Gastrocnemius medialis (tissue), 4 donors: ENCODE measurements at regions not wholly inside any gene's neighbourhood (a gene's known extent, or its start where the extent isn't known, plus 50 kb on each side); places are given as distances from the start of the nearest gene placed in this dataset.

Experiments used
- ATAC-seq, 2 donors: fragments of 150-250 bp; one replicate each; pipeline ENCODE4 v1.9.1; 2016
- DNase-seq, 2 donors: peaks; one replicate each; pipeline ENCODE4 v3.0.0-alpha.2; 2019
- H3K27ac ChIP-seq, 4 donors: fragments of 200-600 bp; sonication (generic); 1 replicate in 1 of 4; 2 replicates in 3 of 4; pipeline ENCODE4 v1.5.1; 2016 to 2018; ENCODE audit warnings: mild to moderate bottlenecking in 2 of 4, moderate library complexity in 1 of 4
- H3K27me3 ChIP-seq, 3 donors: fragments of 200-600 bp; sonication (generic) in 2 of 3; 1 replicate in 1 of 3; 2 replicates in 2 of 3; pipeline versions ENCODE4 v1.5.1 to v1.6.0; 2016 to 2019; ENCODE audit warnings: mild to moderate bottlenecking in 1 of 3, moderate library complexity in 1 of 3
- H3K36me3 ChIP-seq, 2 donors: fragments of 200-600 bp; sonication (generic) in 1 of 2; one replicate each; pipeline ENCODE4 v1.5.1; 2017 to 2018
- H3K4me1 ChIP-seq, 2 donors: fragments of 200-600 bp; sonication (generic) in 1 of 2; one replicate each; pipeline ENCODE4 v1.5.1; 2016 to 2017; ENCODE audit warnings: mild to moderate bottlenecking in 2 of 2
- H3K4me3 ChIP-seq, 4 donors: fragments of 200-600 bp; sonication (generic) in 3 of 4; 1 replicate in 1 of 4; 2 replicates in 3 of 4; pipeline ENCODE4 v1.5.1; 2016 to 2019; ENCODE audit warnings: mild to moderate bottlenecking in 2 of 4
- H3K9me3 ChIP-seq, 3 donors: fragments of 200-600 bp; sonication (generic) in 2 of 3; 1 replicate in 1 of 3; 2 replicates in 2 of 3; pipeline ENCODE4 v1.5.1; 2016 to 2019
- CTCF ChIP-seq, 5 experiments: fragments of 450-650 bp in 3 of 5; fragments of 200-600 bp in 2 of 5; sonication (generic) in 2 of 5; IDR thresholded peaks in 4 of 5; conservative IDR thresholded peaks in 1 of 5; 1 replicate in 4 of 5; 2 replicates in 1 of 5; pipeline ENCODE4 v1.5.1; 2016 to 2019; ENCODE audit warnings: antibody characterized with exemption in 5 of 5, mild to moderate bottlenecking in 3 of 5, moderate library complexity in 3 of 5
- POLR2A ChIP-seq, 2 donors: fragments of 450-650 bp; IDR thresholded peaks; one replicate each; pipeline ENCODE4 v1.6.1; 2017; ENCODE audit warnings: antibody characterized with exemption in 2 of 2, mild to moderate bottlenecking in 2 of 2, moderate library complexity in 2 of 2
- in situ Hi-C, 4 donors: fragments of 200-750 bp; cut with MboI; loops; one replicate each; pipeline versions ENCODE4 v1.15.0 to v1.8.0; 2017; ENCODE audit warnings: low sequenced_read_pairs in 4 of 4
- intact Hi-C: fragments of 100-400 bp; cut with DNase I; formaldehyde crosslinking; loops from one replicate; pipeline ENCODE4 v1.15.1; 2023; ENCODE audit warnings: low total_unique reads

DNA sequence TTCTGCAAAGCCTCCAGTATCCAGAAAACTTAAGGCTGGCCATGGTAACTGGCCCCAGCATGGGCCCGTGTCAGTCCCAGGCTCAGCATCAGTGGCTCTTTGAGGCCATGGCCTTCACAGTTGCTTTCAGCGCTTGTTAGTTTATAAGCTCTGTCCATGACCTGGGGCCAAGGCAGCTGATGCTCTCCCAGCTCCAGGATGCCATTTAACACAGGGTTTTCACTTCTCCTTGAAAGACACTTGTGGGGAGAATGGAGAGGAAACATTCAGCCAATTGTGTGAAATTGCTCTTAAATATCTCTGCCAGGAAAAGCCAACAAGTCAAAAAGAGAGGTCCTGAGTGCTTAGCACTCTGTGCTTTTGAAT lies 321.3 kb downstream of the FOXO1 start:
- peak in 1 of 2 donors; percentile 2 for ATAC-seq
- TF ChIP-seq CTCF (IDR thresholded peaks at IDR 0.05 in 4 of 5, conservative IDR thresholded peaks at IDR 0.05 in 1 of 5) (no peak), POLR2A (IDR thresholded peaks at IDR 0.05) (no peak)
- Histone ChIP-seq H3K27me3 (no peaks in the 10 kb centered on the region), H3K9me3 (no peaks in the 10 kb centered on the region), H3K4me1 (peaks cover 52 to 57% of the 10 kb centered on the region in 2 donors), H3K36me3 (no peaks in the 10 kb centered on the region), H3K27ac (peak overlapping the region; percentile 84 to 94 (median 88)), H3K4me3 (no peak overlapping the region)
- in situ Hi-C loops (loop anchor here in 2 of 4 donors (10.0 kb wide), 2 partner anchors 110 to 120 kb away; no protein-coding TSS in a partner anchor), intact Hi-C loops (loop anchor here (2.0 kb wide), 1 partner anchor 244 kb away; no protein-coding TSS in a partner anchor)
- peak in 1 of 2 donors; percentile 54 for DNase-seq

- in situ Hi-C loops (loop anchor here in 2 of 4 donors (10.0 kb wide), 2 partner anchors 111 to 121 kb away; no protein-coding TSS in a partner anchor), intact Hi-C loops (loop anchor here (2.0 kb wide), 1 partner anchor 243 kb away; no protein-coding TSS in a partner anchor)
- no peak for TF ChIP-seq CTCF (IDR thresholded peaks at IDR 0.05 in 4 of 5, conservative IDR thresholded peaks at IDR 0.05 in 1 of 5)
- TF ChIP-seq POLR2A (IDR thresholded peaks at IDR 0.05): no peak
- ATAC-seq: no peak
- no peaks in the 10 kb centered on the region for H3K9me3 ChIP-seq
- no peak for DNase-seq
- peak overlapping the region; percentile 84 to 94 (median 88) for H3K27ac ChIP-seq
- no peaks in the 10 kb centered on the region for H3K27me3 ChIP-seq
- H3K36me3 ChIP-seq: no peaks in the 10 kb centered on the region
- H3K4me3 ChIP-seq: no peak overlapping the region
- H3K4me1 ChIP-seq: peaks cover 56 to 57% of the 10 kb centered on the region in 2 donors
These were observed 320.6 kb downstream of the FOXO1 start for GRCh38 chr13:40345654-40346372.

- H3K27ac ChIP-seq: peak overlapping the region in 3 of 4 donors; percentile 86 to 94 (median 90)
- TF ChIP-seq POLR2A (IDR thresholded peaks at IDR 0.05) (no peak), CTCF (IDR thresholded peaks at IDR 0.05 in 4 of 5, conservative IDR thresholded peaks at IDR 0.05 in 1 of 5) (no peak)
- intact Hi-C loops (no loop called here), in situ Hi-C loops (loop anchor here in 2 of 4 donors (10.0 kb wide), 2 partner anchors 112 to 122 kb away; no protein-coding TSS in a partner anchor)
- ATAC-seq (no peak), DNase-seq (no peak)
- H3K36me3 ChIP-seq: no peaks in the 10 kb centered on the region
- no peaks in the 10 kb centered on the region for H3K27me3 ChIP-seq
- H3K9me3 ChIP-seq: no peaks in the 10 kb centered on the region
- H3K4me3 ChIP-seq: no peak overlapping the region
- H3K4me1 ChIP-seq: peaks cover 58 to 63% of the 10 kb centered on the region in 2 donors
These were observed 319.8 kb downstream of the FOXO1 start for GRCh38 chr13:40346592-40346991.

DNA sequence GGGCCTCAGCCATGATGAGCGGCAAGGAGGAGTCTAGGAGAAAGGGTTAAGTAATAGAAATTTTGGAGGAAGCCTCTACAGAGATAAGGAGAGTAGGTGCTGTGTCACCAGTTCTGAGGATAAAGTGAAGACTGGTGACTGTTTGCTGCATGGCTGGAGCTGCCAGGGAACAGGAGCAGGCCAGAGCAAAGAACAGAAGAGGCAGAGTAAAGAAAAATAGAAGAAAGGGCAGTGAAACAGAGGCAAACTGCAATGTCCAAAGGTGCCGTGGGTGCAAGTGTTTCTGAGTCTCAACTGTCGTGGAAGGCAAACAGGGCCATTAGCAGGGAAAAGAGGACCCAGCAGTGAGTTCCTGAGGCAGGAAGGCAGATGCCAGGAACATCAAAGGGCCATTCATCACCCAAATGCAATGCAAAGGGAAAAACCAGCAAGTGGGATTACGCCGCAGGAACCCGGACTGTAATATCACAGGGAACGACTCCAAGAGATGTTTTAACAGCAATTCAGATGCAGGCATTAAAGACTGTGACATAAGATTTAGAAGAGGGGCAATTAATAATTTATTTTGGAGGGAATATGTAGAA lies 318.3 kb downstream of the FOXO1 start:
- intact Hi-C loops: no loop called here
- Histone ChIP-seq H3K4me3 (no peak overlapping the region), H3K27me3 (no peaks in the 10 kb centered on the region), H3K9me3 (no peaks in the 10 kb centered on the region), H3K27ac (peak overlapping the region in 3 of 4 donors; percentile 94 to 98 (median 95)), H3K4me1 (peaks cover 58 to 62% of the 10 kb centered on the region in 2 donors), H3K36me3 (no peaks in the 10 kb centered on the region)
- DNase-seq: no peak
- in situ Hi-C loops: loop anchor here in 2 of 4 donors (10.0 kb wide), 2 partner anchors 113 to 123 kb away; no protein-coding TSS in a partner anchor
- no peak for TF ChIP-seq POLR2A (IDR thresholded peaks at IDR 0.05)
- TF ChIP-seq CTCF (IDR thresholded peaks at IDR 0.05 in 4 of 5, conservative IDR thresholded peaks at IDR 0.05 in 1 of 5): no peak
- no peak for ATAC-seq
